ENCODE measurements at regions not wholly inside any gene's neighbourhood (a gene's known extent, or its start where the extent isn't known, plus 50 kb on each side); places are given as distances from the start of the nearest gene placed in this dataset.

- no peaks in the 10 kb centered on the region; a peak in 1 of 7 replicates for H3K36me3 Mint-ChIP-seq (ENCODE audit: insufficient read depth in 1 of 3, low read depth in 3 of 3)
- no peaks in the 10 kb centered on the region for H3K27me3 Mint-ChIP-seq (ENCODE audit: low read depth)
Measured at GRCh38 chr17:13418891-13419290, 182.8 kb downstream of the HS3ST3A1 start.

More at GRCh38 chr17:13418891-13419290, 182.8 kb downstream of the HS3ST3A1 start:
- no peaks in the 10 kb centered on the region for H3K27me3 ChIP-seq (ENCODE audit: insufficient read depth, low read length)
- no peak overlapping the region for H4K5ac ChIP-seq (ENCODE audit: insufficient read length, low read depth, low read length)
- no peaks in the 10 kb centered on the region for H3K23me2 ChIP-seq (ENCODE audit: insufficient read length, low read depth, low read length, poor library complexity, severe bottlenecking)
- no peak overlapping the region for H3K56ac ChIP-seq (ENCODE audit: insufficient read length, low read depth, low read length)
- no peaks in the 10 kb centered on the region for H4K20me1 ChIP-seq (ENCODE audit: control insufficient read depth, insufficient read depth, insufficient read length)
- H3K4ac ChIP-seq (ENCODE audit: low read depth, low read length): no peak overlapping the region
- H2BK12ac ChIP-seq (ENCODE audit: insufficient read length, low read depth, low read length): no peak overlapping the region
- no peak overlapping the region for H3K27ac ChIP-seq (ENCODE audit: insufficient read length, low read depth, low read length)
- Mint-ChIP-seq H3K4me1 (no peaks in the 10 kb centered on the region), H3K9me3 (peaks cover 0 to 3% of the 10 kb centered on the region in 2 experiments; a peak in 1 of 5 replicates), H3K4me3 (no peak overlapping the region), H3K27ac (no peak overlapping the region)
- no peak overlapping the region for H2AK5ac ChIP-seq (ENCODE audit: insufficient read length, low read length)
- WGBS (ENCODE audit: extremely low coverage, insufficient read length, low lambda C conversion rate): no CpG with 5 or more reads among the region's 2 CpGs
- H3T11ph ChIP-seq (ENCODE audit: low read length): no peak overlapping the region
- no peak overlapping the region for H3K4me2 ChIP-seq (ENCODE audit: insufficient read depth, insufficient read length, low read length)
- H4K91ac ChIP-seq (ENCODE audit: insufficient read length, low read depth, low read length): no peak overlapping the region
- no peaks in the 10 kb centered on the region for H3K9me3 ChIP-seq (ENCODE audit: control insufficient read depth, low read depth, low read length)
- DNase-seq: no peak
- H2BK15ac ChIP-seq (ENCODE audit: low read depth, low read length): no peak overlapping the region
- H3K9ac ChIP-seq (ENCODE audit: extremely low read depth, insufficient read length, low read length): no peak overlapping the region
- no peaks in the 10 kb centered on the region for H3K4me1 ChIP-seq (ENCODE audit: insufficient read depth, low read length)
- no peaks in the 10 kb centered on the region for H3K79me2 ChIP-seq (ENCODE audit: insufficient read depth, low read length)
- H3K79me1 ChIP-seq (ENCODE audit: insufficient read depth, low read depth, low read length, poor library complexity, severe bottlenecking): no peaks in the 10 kb centered on the region
- no peak overlapping the region for H3K18ac ChIP-seq (ENCODE audit: insufficient read length, low read depth, low read length)
- no peak overlapping the region for H2BK120ac ChIP-seq (ENCODE audit: low read depth, low read length, poor library complexity, severe bottlenecking)
- TF ChIP-seq, protein P1, sequence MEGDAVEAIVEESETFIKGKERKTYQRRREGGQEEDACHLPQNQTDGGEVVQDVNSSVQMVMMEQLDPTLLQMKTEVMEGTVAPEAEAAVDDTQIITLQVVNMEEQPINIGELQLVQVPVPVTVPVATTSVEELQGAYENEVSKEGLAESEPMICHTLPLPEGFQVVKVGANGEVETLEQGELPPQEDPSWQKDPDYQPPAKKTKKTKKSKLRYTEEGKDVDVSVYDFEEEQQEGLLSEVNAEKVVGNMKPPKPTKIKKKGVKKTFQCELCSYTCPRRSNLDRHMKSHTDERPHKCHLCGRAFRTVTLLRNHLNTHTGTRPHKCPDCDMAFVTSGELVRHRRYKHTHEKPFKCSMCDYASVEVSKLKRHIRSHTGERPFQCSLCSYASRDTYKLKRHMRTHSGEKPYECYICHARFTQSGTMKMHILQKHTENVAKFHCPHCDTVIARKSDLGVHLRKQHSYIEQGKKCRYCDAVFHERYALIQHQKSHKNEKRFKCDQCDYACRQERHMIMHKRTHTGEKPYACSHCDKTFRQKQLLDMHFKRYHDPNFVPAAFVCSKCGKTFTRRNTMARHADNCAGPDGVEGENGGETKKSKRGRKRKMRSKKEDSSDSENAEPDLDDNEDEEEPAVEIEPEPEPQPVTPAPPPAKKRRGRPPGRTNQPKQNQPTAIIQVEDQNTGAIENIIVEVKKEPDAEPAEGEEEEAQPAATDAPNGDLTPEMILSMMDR (conservative IDR thresholded peaks at IDR 0.05): no peak
- H3K14ac ChIP-seq (ENCODE audit: insufficient read depth, low read length): no peak overlapping the region
- H4K8ac ChIP-seq (replicated peaks; ENCODE audit: insufficient read length, low read depth, low read length): no peak overlapping the region
- H2BK5ac ChIP-seq (ENCODE audit: insufficient read length, low read length): no peak overlapping the region
- no peak overlapping the region for H2AFZ ChIP-seq (ENCODE audit: low read length)
- H2BK20ac ChIP-seq (ENCODE audit: low read depth, low read length, poor library complexity, severe bottlenecking): no peak overlapping the region
- H3K23ac ChIP-seq (ENCODE audit: insufficient read length, low read depth, low read length): no peak overlapping the region

Measured in H9 (cell line).